DLD1 (cell line): ENCODE measurements at regions not wholly inside any gene's neighbourhood (a gene's known extent, or its start where the extent isn't known, plus 50 kb on each side); places are given as distances from the start of the nearest gene placed in this dataset.

ENCODE experiments used
- in situ Hi-C: cut with HindIII; loops from 2 replicates; pipeline ENCODE4 v1.10.0; 2017; ENCODE audit warnings: low sequenced_read_pairs

GRCh38 chr1:4010814-4011605, 110.9 kb upstream of the C1orf174 start:
- in situ Hi-C loops, result no loop called here

- in situ Hi-C loops, result no loop called here
Observed at GRCh38 chr1:4016351-4017130, 116.5 kb upstream of the C1orf174 start.

- in situ Hi-C loops, result no loop called here
Observed at GRCh38 chr1:4017636-4018365, 117.7 kb upstream of the C1orf174 start.

- in situ Hi-C loops, result no loop called here
Observed at GRCh38 chr1:4018466-4019146, 118.5 kb upstream of the C1orf174 start.

GRCh38 chr1:4019147-4019521, 119.1 kb upstream of the C1orf174 start:
- in situ Hi-C loops, result no loop called here

GRCh38 chr1:4019606-4020331, 119.7 kb upstream of the C1orf174 start:
- in situ Hi-C loops, result no loop called here

- in situ Hi-C loops, result no loop called here
Observed at GRCh38 chr1:4020449-4020848, 120.4 kb upstream of the C1orf174 start.

GRCh38 chr1:4021136-4021973, 121.3 kb upstream of the C1orf174 start:
- in situ Hi-C loops, result no loop called here

- in situ Hi-C loops, result no loop called here
Observed at GRCh38 chr1:4021974-4022268, 121.8 kb upstream of the C1orf174 start.

- in situ Hi-C loops, result no loop called here
Observed at GRCh38 chr1:4022715-4023114, 122.6 kb upstream of the C1orf174 start.

GRCh38 chr1:4023678-4024077, 123.6 kb upstream of the C1orf174 start:
- in situ Hi-C loops, result no loop called here

- in situ Hi-C loops, result no loop called here
Observed at GRCh38 chr1:4024811-4025210, 124.7 kb upstream of the C1orf174 start.

- in situ Hi-C loops, result no loop called here
Observed at GRCh38 chr1:4025752-4026151, 125.7 kb upstream of the C1orf174 start.

GRCh38 chr1:4027008-4027407, 126.9 kb upstream of the C1orf174 start:
- in situ Hi-C loops, result no loop called here

- in situ Hi-C loops, result no loop called here
Observed at GRCh38 chr1:4027492-4028138, 127.5 kb upstream of the C1orf174 start.

- in situ Hi-C loops, result no loop called here
Observed at GRCh38 chr1:4028139-4028501, 128.0 kb upstream of the C1orf174 start.

GRCh38 chr1:4029376-4029775, 129.3 kb upstream of the C1orf174 start:
- in situ Hi-C loops, result no loop called here

GRCh38 chr1:4032571-4032970, 132.5 kb upstream of the C1orf174 start:
- in situ Hi-C loops, result no loop called here

- in situ Hi-C loops, result no loop called here
Observed at GRCh38 chr1:4033129-4033676, 133.1 kb upstream of the C1orf174 start.
